CD4-positive, alpha-beta T cell treated with Interleukin-1 beta for 1 hour (primary cell): ENCODE measurements at regions not wholly inside any gene's neighbourhood (a gene's known extent, or its start where the extent isn't known, plus 50 kb on each side); places are given as distances from the start of the nearest gene placed in this dataset.

Experiments used
- DNase-seq, 2 donors: peaks; one replicate each; pipeline ENCODE4 v3.0.0-alpha.2; 2020 to 2022

- DNase-seq: no peak
These were observed 458.5 kb downstream of the MAT2B start for GRCh38 chr5:163963881-163964280.

- DNase-seq: no peak
These were observed 459.3 kb downstream of the MAT2B start for GRCh38 chr5:163964671-163965070.

- DNase-seq: no peak
These were observed 461.8 kb downstream of the MAT2B start for GRCh38 chr5:163967268-163967667.

GRCh38 chr5:163968651-163969050 is 463.2 kb downstream of the MAT2B start:
- no peak for DNase-seq

- no peak for DNase-seq
These were observed 471.3 kb downstream of the MAT2B start for GRCh38 chr5:163976696-163977095.

GRCh38 chr5:163978897-163979296 is 473.5 kb downstream of the MAT2B start:
- no peak for DNase-seq

- DNase-seq: no peak
These were observed 483.1 kb downstream of the MAT2B start for GRCh38 chr5:163988566-163988965.

- no peak for DNase-seq
These were observed 487.7 kb downstream of the MAT2B start for GRCh38 chr5:163993126-163993525.

GRCh38 chr5:163995206-163995605 is 489.8 kb downstream of the MAT2B start:
- DNase-seq: no peak

GRCh38 chr5:163997965-163998364 is 492.5 kb downstream of the MAT2B start:
- DNase-seq: no peak

GRCh38 chr5:164000241-164000640 is 494.8 kb downstream of the MAT2B start:
- no peak for DNase-seq

GRCh38 chr5:164000819-164001218 is 495.4 kb downstream of the MAT2B start:
- no peak for DNase-seq

- DNase-seq: no peak
These were observed 496.8 kb downstream of the MAT2B start for GRCh38 chr5:164002214-164002613.

- DNase-seq: no peak
These were observed 497.2 kb downstream of the MAT2B start for GRCh38 chr5:164002628-164003027.

- no peak for DNase-seq
These were observed 499.7 kb downstream of the MAT2B start for GRCh38 chr5:164005071-164005470.

- no peak for DNase-seq
These were observed 501.6 kb downstream of the MAT2B start for GRCh38 chr5:164007064-164007463.

GRCh38 chr5:164009621-164010020 is 504.2 kb downstream of the MAT2B start:
- no peak for DNase-seq

GRCh38 chr5:164010900-164011299 is 505.5 kb downstream of the MAT2B start:
- DNase-seq: no peak

- no peak for DNase-seq
These were observed 507.0 kb downstream of the MAT2B start for GRCh38 chr5:164012371-164012770.

GRCh38 chr5:164013077-164013670 is 507.8 kb downstream of the MAT2B start:
- peak; percentile 0 to 32 for DNase-seq

- no peak for DNase-seq
These were observed 514.7 kb downstream of the MAT2B start for GRCh38 chr5:164020116-164020515.

- no peak for DNase-seq
These were observed 522.3 kb downstream of the MAT2B start for GRCh38 chr5:164027738-164028137.

- DNase-seq: no peak
These were observed 532.8 kb downstream of the MAT2B start for GRCh38 chr5:164038128-164038783.

- DNase-seq: no peak
These were observed 535.7 kb downstream of the MAT2B start for GRCh38 chr5:164041105-164041504.

GRCh38 chr5:164048359-164048926 is 543.0 kb downstream of the MAT2B start:
- no peak for DNase-seq
